WTC11 (cell line): ENCODE measurements at regions not wholly inside any gene's neighbourhood (a gene's known extent, or its start where the extent isn't known, plus 50 kb on each side); places are given as distances from the start of the nearest gene placed in this dataset.

Experiments used
- CTCF ChIP-seq: fragments of 200-600 bp; IDR thresholded peaks from 2 replicates; pipeline ENCODE4 v1.8.0; 2022; ENCODE audit warnings: antibody characterized with exemption
- ELF4 ChIP-seq: sonication (generic); formaldehyde crosslinking; IDR thresholded peaks from 2 replicates; pipeline ENCODE4 v1.8.1; 2022; ENCODE audit warnings: low read depth, mild to moderate bottlenecking, moderate library complexity, missing genetic modification reagents
- JUN ChIP-seq: sonication (generic); formaldehyde crosslinking; IDR thresholded peaks from 2 replicates; pipeline ENCODE4 v1.8.0; 2023; ENCODE audit warnings: mild to moderate bottlenecking, missing genetic modification reagents
- TEAD4 ChIP-seq: sonication (generic); formaldehyde crosslinking; IDR thresholded peaks from 2 replicates; pipeline ENCODE4 v1.8.0; 2022; ENCODE audit warnings: mild to moderate bottlenecking, missing genetic modification reagents
- ZNF263 ChIP-seq: sonication (generic); formaldehyde crosslinking; IDR thresholded peaks from 2 replicates; pipeline ENCODE4 v1.8.1; 2022; ENCODE audit warnings: low read depth, mild to moderate bottlenecking, moderate library complexity, missing genetic modification reagents
- ZNF416 ChIP-seq: fragments of 250-450 bp; sonication (Bioruptor Pico); IDR thresholded peaks from 2 replicates; pipeline ENCODE4 v1.9.0; 2021; ENCODE audit warnings: mild to moderate bottlenecking, inconsistent platforms
- TF ChIP-seq, protein P1 (sequence below): sonication (generic); formaldehyde crosslinking; IDR thresholded peaks from 2 replicates; pipeline ENCODE4 v1.8.1; 2022; ENCODE audit warnings: low read depth, missing genetic modification reagents, borderline replicate concordance
- TF ChIP-seq, protein P2 (sequence below): sonication (generic); formaldehyde crosslinking; IDR thresholded peaks from 2 replicates; pipeline ENCODE4 v1.8.0; 2023; ENCODE audit warnings: missing genetic modification reagents

DNA sequence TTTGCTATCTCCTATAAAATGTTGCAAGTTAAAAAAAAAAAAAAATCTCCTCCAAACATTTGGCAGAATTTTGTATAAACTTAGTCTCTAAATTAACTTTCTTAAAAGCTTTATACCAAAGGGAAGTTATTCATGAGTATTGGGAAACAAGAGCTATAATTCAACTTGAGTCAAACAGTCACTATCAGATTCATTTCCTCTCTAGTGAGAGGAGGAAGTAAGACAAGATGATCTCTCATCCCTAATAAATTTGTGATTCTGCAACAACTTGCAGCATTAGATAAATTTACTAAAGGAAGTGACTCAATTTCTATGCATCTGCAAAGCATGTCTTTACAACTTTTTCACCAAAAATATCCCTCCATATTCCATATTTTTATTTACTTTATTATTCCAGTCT, 135.4 kb upstream of the GNPDA2 start:
- TF ChIP-seq ZNF416 (CRISPR knock-in tag) (no peak), JUN (CRISPR knock-in tag) (no peak), ZNF263 (no peak), ELF4 (CRISPR knock-in tag) (no peak), CTCF (no peak), TEAD4 (CRISPR knock-in tag) (no peak)
- TF ChIP-seq, protein P1, sequence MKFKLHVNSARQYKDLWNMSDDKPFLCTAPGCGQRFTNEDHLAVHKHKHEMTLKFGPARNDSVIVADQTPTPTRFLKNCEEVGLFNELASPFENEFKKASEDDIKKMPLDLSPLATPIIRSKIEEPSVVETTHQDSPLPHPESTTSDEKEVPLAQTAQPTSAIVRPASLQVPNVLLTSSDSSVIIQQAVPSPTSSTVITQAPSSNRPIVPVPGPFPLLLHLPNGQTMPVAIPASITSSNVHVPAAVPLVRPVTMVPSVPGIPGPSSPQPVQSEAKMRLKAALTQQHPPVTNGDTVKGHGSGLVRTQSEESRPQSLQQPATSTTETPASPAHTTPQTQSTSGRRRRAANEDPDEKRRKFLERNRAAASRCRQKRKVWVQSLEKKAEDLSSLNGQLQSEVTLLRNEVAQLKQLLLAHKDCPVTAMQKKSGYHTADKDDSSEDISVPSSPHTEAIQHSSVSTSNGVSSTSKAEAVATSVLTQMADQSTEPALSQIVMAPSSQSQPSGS (CRISPR knock-in tag), result no peak
- TF ChIP-seq, protein P2, sequence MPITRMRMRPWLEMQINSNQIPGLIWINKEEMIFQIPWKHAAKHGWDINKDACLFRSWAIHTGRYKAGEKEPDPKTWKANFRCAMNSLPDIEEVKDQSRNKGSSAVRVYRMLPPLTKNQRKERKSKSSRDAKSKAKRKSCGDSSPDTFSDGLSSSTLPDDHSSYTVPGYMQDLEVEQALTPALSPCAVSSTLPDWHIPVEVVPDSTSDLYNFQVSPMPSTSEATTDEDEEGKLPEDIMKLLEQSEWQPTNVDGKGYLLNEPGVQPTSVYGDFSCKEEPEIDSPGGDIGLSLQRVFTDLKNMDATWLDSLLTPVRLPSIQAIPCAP (CRISPR knock-in tag), result no peak
